ENCODE measurements at regions not wholly inside any gene's neighbourhood (a gene's known extent, or its start where the extent isn't known, plus 50 kb on each side); places are given as distances from the start of the nearest gene placed in this dataset.

GRCh38 chr1:108070662-108071061 is 105.7 kb upstream of the VAV3 start:
- TF ChIP-seq, protein P1, sequence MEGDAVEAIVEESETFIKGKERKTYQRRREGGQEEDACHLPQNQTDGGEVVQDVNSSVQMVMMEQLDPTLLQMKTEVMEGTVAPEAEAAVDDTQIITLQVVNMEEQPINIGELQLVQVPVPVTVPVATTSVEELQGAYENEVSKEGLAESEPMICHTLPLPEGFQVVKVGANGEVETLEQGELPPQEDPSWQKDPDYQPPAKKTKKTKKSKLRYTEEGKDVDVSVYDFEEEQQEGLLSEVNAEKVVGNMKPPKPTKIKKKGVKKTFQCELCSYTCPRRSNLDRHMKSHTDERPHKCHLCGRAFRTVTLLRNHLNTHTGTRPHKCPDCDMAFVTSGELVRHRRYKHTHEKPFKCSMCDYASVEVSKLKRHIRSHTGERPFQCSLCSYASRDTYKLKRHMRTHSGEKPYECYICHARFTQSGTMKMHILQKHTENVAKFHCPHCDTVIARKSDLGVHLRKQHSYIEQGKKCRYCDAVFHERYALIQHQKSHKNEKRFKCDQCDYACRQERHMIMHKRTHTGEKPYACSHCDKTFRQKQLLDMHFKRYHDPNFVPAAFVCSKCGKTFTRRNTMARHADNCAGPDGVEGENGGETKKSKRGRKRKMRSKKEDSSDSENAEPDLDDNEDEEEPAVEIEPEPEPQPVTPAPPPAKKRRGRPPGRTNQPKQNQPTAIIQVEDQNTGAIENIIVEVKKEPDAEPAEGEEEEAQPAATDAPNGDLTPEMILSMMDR (IDR thresholded peaks at IDR 0.05 in 8 of 11, conservative IDR thresholded peaks at IDR 0.05 in 3 of 11) = no peak
- TF ChIP-seq POLR2A (IDR thresholded peaks at IDR 0.05) = no peak
- no peak for TF ChIP-seq POLR2AphosphoS5 (IDR thresholded peaks at IDR 0.05)
